NCI-H2171 (cell line): ENCODE measurements at regions not wholly inside any gene's neighbourhood (a gene's known extent, or its start where the extent isn't known, plus 50 kb on each side); places are given as distances from the start of the nearest gene placed in this dataset.

Source experiments
- DNase-seq: peaks from one replicate; lab custom pipeline; 2025; lab: John Stamatoyannopoulos, UW

DNA sequence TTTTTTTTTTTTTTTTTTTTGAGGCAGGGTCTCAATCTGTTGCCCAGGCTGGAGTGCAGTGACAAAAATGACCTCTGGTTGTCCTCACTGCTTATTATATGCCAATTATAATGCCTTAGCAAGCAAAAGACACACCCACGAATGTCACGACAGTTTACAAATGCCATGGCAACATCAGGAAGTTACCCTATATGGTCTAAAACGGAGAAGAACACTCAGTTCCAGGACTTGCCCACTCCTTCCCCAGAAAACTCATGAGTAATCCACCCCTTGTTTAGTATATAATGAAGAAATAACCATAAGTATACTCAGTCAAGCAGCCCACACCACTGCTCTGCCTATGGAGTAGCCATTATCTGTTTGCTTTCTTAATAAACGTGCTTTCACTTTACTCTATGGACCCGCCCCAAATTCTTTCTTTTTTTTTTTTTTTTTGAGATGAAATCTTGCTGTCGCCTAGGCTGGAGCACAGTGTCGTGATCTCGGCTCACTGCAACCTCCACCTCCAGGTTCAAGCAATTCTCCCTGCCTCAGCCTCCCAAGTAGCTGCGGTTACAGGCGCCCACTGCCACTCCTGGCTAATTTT lies 106.2 kb downstream of the SMIM20 start:
- DNase-seq: no peak

DNA sequence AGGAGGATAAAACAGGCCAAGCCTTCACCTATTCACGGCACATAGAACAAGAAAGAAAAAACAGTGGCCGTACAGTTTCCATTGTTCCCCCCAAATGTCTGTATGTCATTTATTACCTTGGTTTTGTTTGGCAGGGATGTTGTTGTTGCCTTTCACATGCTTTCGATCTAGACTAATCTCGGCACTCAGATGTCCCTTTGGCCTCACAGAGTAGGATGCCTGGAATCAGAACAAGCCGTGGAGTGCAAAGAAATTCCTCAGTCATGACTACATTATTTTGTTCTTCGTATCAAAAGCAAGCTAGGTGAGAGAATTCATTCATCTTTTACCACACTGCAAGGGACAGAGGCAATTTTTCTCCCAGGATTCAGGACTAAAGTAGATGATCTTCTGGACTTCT lies 106.9 kb downstream of the SMIM20 start:
- DNase-seq: no peak

DNA sequence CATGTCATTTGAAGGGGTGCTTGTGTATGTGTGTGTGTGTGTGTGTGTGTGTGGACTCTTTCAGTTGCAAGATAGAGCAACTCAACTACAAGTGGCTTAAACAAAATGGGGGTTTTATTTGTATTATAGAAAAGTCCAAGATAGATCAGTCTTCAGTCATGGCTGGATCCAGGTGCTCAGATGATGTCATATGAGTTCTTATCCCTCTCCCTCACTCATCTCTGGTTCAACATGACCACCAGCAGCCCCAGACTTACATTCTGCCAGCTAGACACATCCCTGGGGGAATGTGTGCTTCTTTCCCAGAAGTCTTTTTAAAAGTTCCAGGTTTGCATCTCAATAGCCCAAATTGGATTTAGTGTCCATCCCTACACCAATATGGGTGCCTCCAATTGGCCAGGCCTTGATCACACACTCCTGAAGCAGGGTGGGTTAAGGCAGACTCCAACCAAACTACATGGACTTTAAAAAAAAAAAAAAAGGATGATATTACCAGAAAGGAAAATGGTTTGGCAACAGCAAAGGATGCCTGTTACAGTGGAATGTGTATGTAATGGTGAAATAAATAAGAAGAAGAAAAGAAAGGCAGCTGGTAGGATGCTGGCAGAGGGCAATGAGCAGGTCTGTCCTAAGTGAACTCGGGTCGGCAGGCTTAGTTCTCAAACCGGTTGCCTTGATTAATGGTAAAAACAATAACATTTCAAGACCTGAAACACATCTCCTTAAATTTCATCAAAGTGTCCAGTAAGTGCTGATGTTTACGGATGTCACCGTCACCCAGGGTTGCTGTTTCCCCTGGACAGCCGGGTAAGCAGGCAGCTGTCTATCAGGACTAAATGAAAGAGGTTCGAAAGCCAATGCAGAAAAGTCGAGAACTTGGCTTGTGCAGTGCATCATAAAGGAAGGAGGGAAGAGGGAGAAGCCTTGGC lies 107.7 kb downstream of the SMIM20 start:
- no peak for DNase-seq

DNA sequence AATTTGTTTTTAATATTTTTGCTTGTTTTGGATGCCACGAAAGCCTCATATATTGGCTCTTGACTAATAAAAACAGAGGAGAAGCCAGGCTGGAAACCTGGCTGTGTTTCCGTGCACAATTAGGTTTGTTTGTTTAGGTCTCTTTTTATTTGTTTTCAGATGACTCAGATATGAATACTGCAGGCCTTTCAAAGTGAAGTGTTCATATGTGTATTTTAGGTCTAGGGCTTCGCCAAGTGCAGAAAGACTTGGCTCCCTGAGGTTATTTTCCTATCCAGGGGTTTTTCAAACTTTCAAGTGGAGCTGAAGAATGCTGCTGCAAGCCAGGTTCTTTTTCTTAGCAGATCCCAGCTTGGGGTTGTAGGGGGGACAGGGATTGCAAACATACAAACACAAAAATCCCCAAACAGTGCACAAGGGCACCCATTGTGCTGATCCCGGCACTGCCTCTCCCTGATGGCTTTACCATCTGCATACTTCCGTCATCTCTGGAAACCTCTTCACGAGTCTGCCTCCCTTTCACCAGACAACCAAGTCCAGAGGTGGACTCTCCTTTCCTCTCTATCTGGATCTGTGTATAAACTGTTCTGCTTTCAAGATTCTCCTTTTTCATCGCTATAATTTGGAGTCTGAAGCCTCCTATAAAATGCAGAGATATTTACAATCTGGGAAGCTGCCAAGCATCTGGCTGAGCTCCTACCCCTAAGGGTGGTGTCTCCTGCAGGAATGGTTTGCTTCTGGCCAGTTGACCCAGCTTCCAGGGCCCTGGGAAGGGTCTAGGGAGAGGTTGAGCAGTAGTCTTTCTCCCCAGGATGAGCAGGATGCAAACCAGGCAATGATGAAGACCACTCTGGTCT lies 108.6 kb downstream of the SMIM20 start:
- no peak for DNase-seq

DNA sequence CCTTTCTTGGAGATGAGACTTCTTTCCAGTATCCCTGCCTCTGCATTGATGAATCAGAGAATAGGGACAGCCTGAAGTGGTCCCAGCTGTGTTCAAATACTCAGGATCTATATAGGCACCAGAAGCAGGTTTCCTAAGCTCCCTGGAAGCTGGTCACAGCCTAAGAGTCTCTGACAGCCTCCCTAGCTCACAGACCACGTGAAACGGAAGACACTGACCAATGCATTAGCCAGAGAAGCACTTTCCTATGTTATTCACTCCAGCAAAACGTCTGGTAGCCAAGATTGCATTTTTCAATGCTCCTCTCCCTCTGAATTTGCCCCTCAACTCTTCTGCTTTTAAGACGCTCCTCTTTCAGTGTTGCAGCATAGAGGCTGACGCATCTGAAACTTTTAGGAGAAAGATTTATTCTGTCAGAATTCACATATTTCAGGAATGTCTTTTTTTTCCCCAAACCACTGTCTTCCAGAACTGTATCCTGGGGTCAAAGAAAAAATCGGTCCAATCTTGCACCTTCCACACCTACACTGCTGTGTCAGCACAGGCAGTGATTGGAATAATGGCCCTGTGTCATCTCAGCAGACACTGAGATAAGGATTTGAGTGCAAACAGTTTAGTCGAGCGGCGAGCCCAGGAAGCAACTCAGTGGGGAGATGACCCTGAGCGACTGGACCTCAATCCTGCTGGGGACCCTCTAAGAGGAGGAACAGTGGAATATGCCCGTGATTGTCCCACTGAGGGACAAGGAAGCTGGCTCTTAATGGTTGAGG lies 109.4 kb downstream of the SMIM20 start:
- DNase-seq: no peak

DNA sequence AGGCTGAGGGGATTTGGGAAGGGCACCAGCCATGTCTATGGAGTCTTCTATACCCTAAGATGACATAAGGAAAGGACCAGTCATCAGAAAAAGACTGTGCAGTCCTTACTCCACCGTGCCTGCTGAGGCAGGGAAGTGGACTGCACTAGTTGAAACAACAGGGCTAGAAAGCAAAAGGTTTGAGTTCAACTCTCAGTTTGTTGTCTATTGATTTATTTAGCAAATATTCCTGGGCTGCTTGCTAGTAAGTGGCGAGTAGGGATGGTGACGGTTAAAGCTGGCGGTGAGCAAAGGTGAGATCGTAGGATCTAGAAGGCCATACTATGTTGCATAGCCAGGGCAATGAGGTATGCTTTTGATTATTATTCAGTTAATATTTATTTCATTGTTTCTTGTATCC lies 110.1 kb downstream of the SMIM20 start:
- no peak for DNase-seq

DNA sequence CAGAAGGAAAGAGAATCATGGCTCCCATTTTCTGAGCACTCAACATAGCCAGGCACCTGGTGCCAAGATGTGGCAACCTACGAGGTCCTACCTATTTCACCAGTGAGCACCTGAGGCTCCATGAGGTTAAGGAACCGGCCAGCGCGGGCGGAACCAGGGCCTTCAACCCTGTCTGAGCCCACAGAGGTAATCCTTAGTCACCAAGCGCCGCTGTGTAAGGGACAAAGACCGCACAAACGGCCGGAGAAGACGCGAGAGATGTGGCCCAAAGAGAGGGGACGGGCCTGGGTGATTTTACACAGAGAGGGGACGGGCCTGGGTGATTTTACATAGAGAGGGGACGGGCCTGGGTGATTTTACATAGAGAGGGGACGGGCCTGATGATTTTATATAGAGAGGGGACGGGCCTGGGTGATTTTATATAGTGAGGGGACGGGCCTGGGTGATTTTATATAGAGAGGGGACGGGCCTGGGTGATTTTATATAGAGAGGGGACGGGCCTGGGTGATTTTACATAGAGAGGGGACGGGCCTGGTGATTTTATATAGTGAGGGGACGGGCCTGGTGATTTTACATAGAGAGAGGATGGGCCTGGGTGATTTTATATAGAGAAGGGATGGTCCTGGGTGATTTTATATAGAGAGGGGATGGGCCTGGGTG lies 114.2 kb downstream of the SMIM20 start:
- no peak for DNase-seq

DNA sequence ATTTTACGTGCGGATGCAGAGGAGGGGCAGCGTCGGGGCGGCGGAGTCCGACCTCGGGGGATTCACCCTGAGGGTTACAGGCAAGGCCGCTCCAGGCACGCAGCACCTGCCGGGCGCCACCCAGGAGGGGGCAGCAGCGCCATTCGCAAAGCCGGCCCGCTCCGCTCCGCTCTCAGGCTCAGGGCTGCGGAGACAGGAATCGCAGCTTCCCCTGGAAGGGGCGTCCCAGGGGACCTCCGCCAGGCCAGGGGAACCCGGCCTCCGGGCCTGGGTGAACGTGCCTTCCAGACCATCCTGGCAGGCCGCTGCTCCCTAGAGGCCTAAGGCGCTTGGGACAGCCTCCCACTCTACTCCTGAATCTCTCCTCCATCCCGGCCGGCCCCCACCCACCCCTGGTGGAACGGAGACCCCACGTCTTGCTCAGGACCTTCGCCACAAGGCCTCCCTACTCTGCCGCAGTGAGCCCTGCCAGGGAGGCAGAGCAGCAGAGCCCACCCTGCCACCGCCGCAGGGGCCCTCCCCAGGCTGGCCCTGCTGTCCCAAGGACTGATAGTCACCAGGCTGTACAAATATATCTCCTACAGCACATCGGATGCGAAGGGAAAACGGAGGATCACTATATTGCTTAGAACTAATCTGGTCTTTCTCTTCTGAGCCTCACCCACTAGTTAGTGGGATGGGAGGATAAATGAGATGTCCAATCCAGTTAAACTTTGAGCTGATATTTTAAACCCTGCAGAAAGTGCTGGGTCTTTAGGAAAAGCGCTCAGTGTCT lies 115.0 kb downstream of the SMIM20 start:
- DNase-seq: no peak

DNA sequence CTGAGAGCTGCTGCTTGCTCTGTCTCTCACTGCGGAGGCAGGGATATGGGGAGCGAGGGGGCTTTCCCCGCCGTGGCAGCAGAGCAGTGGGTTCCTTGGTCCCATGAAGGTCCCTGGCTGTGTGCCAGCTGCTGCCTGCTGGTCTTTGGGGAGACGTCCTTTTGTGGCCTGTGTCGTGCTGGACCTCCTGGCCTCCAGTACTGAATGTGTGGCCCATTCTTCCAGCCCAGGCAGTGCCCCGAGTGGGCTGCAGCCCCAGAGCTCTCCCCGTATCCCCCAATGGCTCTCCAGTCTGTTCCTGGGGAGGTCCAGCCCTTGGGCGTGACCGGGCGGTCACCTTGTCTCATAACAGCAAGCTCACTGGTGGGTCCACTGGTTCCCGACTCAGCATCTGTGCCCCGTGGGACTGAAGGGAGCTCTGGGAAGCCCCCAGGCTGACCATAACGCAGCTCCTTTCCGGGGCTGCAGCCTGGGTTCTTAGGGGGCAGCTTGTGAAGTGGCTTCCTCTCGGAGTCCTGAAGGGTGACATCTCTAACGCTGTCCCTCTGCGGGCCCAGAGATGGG lies 115.6 kb downstream of the SMIM20 start:
- DNase-seq: no peak

DNA sequence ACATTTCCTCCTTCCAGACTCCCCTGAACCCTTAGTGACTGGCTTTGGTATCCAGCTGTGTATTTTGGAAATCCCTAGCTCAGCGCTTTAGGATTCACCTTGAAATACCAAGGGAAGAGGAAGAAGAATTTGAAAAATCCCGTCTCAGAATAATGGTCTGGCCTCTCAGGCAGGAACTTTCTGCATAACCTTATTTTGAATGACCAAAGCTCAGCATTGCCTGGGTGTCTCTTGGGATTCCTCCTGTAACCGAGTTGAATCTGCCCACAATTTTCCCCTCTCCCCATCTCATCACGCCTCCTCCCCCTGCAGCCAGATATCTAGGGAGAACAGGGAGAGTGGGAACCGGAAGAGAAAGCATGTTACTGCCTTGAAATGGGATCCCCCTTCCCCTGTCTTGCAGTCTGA lies 116.2 kb downstream of the SMIM20 start:
- no peak for DNase-seq

DNA sequence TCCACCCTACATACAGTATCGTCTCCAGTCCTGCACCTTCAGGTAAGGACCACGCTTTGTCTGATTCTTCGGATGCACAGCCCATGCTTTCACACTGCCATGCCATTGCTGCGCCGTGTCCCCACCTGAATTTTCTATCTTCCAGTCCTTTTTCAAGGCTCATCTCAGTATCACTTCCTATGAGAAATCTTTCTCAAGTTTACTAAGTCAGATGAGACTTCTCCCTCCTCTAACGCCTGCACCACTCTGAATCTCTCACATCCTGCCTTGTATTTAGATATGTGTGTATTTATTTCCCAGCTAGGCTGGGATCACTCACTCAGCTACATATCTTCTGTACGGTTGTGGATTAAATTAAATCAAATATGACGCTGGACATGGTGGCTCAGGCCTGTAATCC lies 116.8 kb downstream of the SMIM20 start:
- DNase-seq: no peak

DNA sequence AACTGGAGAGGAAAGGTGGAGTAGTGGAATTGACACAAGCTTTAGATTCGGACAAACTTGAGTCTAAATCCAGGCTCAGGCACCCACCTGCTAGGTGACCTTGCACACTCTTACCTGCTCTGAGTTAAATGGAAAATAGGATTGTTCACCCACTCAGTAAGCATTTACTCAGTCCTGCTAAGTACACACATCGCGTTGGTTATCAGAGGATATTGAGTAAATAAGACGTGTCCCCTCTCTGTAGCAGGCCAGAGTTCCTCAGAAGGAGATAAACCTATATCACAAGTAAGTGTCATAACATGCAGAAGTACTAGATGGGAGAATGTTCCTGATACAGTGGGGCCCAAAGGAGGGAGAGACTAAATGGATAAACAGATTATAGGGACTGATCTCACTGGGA lies 117.7 kb downstream of the SMIM20 start:
- no peak for DNase-seq

DNA sequence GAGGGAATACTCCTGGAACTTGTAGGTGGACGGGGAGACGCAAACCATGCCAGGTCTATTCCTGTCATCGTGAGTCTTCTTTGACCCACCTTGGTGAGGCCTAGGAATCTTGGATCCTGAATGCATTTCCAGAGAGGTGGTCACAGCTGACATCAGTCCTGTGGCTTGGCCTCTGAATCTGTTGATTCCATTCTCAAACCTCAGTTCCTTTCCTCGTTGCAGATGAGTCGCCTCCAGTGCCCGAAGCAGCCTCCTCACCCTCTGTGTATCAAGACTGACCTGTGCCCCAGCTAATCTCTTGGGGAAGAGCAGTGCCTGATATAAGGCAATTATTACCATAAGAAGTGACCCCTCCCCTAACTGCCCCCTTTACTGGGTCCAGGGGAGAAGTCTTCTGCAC lies 118.1 kb downstream of the SMIM20 start:
- no peak for DNase-seq

DNA sequence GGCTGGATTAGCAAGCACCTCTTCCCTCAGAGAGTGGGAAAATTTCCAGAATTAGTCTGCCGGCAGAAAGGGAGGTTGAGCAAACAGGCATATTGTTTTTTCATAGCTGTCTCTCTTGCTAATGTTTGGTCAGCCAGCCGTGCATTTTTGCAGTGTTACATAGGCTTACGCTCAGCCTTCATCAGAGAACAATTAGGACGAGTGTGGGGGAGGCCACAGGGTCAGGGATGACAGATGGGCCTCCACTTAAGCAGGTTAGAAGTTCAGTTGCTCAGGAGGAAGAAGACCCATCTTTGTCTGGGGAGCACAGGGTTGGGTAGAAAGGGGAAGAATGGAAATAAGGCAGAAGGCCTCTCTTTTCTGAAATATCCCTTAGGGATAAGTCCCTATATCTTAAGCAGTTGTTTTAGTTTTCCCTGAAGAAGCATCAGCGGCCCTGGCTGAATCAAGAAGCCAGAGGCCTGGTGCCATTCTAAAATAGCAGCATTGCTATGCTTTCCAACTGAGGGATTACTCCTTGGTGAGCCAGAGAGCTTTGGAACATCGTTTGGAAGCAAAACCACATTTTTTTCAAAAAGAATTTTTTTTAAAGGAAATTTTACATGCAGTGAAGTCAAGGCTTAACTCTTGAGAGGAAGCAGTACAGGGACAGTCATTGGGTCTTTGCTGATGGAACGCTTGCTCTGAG lies 118.8 kb downstream of the SMIM20 start:
- no peak for DNase-seq

DNA sequence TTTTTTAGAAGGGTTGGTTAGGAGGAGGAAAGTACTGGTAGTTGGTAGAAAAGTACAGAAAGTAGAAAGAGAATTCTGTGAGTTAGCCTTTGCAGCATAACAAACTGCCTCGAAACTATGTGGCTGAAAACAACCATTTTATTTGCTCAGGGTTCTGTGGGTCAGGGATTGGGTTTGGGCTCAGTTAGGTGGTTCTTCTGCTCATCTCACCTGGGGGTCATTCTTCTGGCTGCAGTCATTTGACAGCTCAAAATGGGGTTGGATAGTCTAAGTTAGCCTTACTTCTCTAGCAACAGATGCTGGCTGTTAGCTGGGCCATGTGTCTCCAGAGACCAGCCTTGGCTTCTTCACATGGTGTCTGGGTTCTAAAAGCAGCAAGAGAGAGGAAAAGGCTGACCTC lies 119.4 kb downstream of the SMIM20 start:
- DNase-seq: no peak

DNA sequence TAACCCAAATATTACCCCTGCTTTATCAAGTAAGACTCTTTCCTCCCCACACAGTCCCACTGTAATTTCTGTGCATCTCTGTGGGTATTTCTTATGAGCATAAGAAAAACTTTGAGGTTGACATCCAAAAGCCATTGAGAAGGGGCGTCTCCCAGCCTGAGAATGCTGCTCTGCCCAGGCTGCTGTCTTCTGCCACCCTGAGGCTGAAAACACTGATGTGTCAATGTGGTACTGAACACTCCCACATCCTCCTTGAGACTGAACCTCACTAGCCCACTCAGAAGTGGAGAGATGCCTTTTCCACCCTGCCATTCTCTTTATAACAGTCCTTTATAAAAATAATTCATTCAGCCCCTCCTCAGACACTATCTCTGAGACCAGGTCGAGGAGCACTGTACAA lies 120.8 kb downstream of the SMIM20 start:
- no peak for DNase-seq

DNA sequence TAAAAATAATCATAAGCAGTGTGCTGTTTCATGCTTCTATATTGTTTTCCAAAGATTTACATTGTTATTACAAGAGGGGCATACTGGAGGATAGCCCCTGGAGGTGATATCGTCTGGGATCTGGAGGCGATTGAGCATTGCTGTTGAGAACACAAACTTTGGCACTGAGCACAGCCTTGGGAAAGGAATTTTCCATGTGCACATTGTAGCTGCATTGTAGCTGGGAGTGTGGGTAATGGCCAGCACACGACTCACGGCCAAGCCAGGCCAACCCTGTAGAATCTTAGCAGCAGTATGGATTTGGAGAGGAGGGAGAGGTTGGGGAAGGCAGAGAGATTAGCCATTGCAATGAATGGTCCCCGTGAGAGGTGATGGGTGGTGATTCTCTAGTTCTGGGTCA lies 121.9 kb downstream of the SMIM20 start:
- no peak for DNase-seq

DNA sequence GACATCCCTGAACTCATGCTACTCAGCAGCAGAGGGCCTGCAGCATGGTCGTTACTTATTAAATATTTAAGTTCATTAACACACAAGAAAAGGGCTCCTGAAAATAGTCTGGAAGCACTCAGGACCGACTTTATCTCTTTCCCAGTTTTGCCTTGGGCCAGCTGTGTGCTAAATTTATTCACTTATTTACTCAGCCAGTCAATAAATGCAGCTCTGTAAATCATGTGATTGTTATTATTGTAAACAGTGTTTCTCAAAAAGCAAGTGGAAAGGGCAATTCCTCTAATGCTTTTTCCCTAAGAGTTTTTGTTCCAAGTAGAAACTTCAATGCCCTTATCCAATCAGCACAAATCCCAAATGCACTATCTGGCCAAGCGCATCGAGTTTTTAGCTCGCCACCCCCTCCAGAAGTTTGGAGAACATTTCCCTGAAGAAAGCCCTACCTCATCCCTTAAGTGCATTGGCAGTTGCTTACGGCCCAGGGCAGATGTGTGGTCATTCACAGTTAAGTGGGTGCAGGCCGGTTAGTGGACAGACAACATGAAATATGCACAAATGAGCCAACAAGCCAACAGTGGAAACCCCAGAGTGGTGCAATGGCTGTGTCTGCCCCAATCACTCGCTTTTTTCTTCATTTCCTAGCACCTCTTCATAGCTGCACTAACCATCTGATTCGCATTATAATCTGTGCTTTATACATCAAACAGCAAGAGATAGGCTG lies 125.8 kb downstream of the SMIM20 start:
- no peak for DNase-seq

DNA sequence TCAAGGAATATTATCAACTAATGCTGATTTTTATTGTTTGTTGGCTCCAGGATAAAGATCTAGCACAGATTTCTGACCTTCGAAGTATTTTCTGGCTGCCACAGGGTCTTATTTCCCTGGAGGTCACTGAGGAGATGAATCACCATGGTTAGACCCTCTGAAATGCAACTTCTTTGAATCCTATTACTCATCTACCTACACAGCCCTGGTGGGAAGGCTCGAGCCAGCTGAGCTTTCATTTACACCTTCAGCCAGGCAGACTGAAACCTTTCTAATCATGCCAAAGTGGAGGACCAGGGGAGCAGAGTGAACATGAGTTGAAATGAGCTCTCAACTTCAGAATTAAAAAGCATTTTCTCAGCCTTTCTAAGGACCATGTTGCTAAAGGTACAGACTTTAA lies 130.5 kb downstream of the SMIM20 start:
- DNase-seq: no peak
